GM23248 (cell line): ENCODE measurements at regions not wholly inside any gene's neighbourhood (a gene's known extent, or its start where the extent isn't known, plus 50 kb on each side); places are given as distances from the start of the nearest gene placed in this dataset.

Source experiments
- EZH2 ChIP-seq: fragments of 200-600 bp; sonication (generic); IDR thresholded peaks from 2 replicates; pipeline ENCODE4 v1.6.1; 2018; ENCODE audit warnings: antibody characterized with exemption, mild to moderate bottlenecking; ENCODE audit not compliant: insufficient read depth, poor library complexity, severe bottlenecking
- EZH2phosphoT487 ChIP-seq: fragments of 200-600 bp; sonication (generic); IDR thresholded peaks from 2 replicates; pipeline ENCODE4 v1.6.1; 2018; ENCODE audit warnings: antibody characterized with exemption, moderate library complexity, mild to moderate bottlenecking, low read depth; ENCODE audit not compliant: insufficient read depth

GRCh38 chr4:12729384-12729783, 754.8 kb downstream of the RAB28 start:
- no peak for TF ChIP-seq EZH2
- no peak for TF ChIP-seq EZH2phosphoT487
